GM21526 (cell line): ENCODE measurements at regions not wholly inside any gene's neighbourhood (a gene's known extent, or its start where the extent isn't known, plus 50 kb on each side); places are given as distances from the start of the nearest gene placed in this dataset.
"Not testable (repeated sequence)": the region's sequence is repeated elsewhere in the genome, so short reads cannot be mapped to it uniquely, and the experiment has no call there.

Source experiments
- ATAC-seq: cut with Tn5 transposase; IDR thresholded peaks from one replicate; pipeline ENCODE4 v1.9.1; 2021; ENCODE audit warnings: moderate library complexity; ENCODE audit not compliant: unreplicated experiment, low FRiP score

DNA sequence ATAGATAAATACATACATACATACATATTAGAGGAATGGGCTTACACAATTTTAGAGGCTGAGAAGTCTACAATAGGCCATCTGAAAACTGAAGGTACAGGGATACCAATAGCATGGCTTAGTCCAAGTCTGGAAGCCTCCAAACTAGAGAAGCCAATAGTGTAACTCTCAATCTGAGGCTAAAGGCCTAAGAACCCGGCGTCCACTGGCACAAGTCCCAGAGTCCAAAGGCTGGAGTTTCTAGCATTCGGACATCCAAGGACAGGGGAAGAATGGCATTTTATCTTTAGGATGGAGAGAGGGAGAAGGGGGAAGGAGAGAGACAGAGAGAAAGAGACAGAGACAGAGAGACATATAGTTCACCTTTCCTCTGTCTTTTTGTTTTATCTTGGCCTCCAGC lies 63.7 kb upstream of the SYT4 start:
- no peak for ATAC-seq

DNA sequence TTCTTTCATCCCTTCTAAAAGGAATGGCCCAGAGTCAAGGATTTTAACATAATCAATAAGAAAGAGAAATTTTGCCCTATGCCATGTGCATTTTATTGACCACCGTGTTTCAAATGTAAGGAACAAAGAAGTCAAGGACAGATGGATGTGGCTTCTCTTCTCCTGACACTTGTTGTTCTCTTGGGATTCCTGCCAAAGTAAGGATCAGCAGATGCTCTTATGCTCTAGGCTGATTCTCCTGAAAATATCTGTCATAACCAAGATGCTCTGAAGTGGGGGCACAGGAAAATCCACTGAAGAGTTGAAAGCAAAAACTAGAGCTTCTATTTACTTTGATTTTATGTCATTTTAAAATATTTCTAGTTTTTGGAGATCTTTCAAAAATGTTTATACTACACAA lies 72.9 kb upstream of the SYT4 start:
- ATAC-seq = no peak

DNA sequence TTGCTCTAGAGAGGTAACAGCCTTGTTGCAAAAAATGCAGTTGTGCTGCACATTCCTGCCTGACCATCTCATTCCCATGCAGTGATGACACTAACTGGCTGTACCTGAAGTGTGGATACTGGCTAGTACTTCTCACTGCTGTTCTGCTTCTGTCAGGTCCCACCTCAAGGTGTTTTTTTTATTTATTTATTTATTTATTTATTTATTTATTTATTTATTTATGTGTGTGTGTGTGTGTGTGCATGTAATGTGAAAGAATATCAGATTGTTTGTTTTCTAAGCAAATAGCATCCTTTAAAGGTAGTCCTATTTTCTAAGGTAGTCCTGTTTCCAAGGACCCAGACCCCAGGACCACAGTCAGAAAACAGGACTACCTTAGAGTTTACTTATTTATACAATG lies 87.2 kb upstream of the SYT4 start:
- ATAC-seq = no peak

DNA sequence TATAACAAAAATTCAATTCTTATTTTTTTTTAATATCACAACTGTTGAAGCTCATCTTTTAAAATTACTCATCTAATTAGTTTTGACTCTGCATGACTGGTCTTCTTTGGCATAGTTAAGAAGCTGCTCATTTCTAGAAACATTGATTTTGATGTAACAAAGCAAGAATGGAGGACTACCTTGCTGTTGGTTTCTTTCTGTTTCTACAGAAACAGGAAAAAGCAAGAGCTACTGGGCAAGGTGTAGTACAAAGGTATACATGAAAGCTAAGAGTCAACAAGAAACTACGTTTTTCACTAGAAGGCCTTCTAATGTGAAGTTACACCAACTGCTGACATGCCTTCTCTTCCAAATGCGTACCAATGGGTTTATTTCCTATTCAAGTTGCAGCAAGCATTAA lies 90.6 kb upstream of the SYT4 start:
- no peak for ATAC-seq

DNA sequence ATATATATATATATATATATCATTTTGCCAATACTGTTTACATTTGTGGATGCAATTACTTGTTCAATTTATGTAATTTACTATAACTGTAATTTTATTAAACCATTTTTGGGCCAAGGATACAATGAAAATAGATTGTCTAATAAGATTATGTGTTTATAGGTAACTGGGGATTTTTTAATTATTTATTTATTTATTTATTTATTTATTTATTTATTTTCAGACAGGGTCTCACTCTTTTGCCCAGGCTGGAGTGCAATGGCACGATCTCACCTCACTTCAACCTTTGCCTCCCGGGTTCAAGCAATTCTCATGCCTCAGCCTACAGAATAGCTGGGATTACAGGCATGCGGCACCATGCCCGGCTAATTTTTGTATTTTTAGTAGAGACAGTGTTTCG lies 92.0 kb upstream of the SYT4 start:
- ATAC-seq = not testable (repeated sequence)

DNA sequence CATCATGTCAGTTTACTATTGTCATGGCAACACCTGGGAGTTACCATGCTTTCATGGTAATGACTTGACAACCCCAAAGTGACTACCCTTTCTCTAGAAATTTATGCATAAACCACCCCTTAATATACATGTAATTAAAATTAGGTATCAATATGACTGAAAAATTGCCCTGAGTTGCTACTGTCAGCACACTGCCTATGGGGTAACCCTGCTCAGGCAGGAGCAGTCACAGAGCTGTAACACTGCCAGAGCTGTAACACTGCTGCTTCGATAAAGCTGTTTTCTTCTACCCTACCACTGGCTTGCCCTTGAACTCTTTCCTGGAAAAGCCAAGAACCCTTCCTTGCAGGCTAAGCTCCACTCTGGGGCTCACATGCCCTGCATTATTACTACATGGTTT lies 95.5 kb upstream of the SYT4 start:
- ATAC-seq = no peak

DNA sequence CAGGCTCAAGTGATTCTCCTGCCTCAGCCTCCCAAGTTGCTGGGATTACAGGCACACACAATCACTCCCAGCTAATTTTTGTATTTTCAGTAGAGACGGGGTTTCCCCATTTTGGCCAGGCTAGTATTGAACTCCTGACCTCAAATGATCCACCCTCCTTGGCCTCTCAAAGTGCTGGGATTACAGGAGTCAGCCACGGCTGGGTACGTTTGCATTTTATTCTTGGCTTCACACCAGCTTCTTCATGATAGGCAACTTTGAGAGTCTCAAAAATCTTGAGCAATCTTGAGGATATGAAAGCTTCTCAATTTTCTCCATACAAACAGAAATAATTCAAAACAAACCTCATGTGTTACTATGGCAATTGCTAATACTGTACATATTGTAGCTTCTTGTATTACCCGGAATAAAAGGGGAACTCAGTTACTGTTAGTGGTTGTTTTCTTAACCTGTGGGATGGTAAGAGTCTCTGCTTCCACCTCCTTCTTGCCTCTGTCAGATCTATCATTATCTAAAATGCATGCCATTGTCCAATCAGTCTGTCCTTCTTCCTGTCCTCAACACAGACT lies 102.9 kb upstream of the SYT4 start:
- no peak for ATAC-seq

DNA sequence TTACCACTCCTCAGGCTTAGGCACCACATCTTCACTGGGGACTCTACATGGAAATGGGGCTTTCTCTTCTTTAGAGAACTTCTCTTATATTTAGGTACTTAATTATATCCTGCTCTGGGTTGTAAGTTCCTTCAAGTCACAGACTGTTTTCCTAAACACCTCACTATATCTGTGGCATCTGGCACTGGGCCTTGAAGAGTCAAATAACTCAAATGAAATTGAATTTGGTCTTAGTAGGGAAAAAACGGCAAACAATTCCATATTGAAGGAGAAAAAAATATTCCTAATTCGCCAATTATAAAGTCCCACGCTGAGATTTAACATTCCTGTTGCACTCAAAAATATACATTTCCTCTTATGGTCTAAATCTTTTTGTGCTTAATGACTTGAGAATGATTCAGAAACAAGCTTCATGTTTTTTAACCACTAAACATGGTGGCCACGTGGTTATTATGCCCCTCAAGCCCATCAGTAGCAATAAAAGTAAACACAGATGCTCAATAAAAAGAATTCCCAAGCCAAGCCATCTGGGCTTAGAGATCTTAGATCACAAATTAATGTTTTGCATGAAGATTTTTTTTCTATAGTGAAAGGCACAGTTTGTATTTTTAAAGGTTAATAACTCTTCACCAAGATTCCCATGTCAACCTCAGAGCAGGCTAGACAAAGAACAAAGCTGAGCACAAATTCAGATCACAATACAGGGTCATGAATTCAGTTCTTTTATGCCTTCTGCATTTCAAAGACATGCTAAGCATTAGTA lies 105.5 kb upstream of the SYT4 start:
- ATAC-seq = no peak

DNA sequence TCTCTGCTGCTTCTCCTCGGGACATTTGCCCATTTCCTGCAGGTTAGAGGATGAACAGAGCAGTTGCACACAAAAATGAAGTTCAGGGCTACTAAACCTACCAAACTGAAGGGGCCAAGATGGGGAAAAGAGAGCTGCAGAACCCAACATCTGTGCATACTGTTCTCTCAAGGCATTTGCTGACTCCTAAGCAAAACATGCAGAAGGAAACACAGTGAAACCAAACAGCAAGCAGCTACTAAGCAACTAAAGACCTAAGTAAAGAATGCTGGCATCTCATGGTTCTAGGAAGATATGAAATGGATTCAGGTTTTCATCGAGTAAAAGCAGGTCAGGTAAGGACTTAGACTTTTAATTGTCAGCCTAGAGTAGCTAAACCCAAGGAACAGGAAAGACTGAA lies 111.9 kb upstream of the SYT4 start:
- ATAC-seq = no peak

DNA sequence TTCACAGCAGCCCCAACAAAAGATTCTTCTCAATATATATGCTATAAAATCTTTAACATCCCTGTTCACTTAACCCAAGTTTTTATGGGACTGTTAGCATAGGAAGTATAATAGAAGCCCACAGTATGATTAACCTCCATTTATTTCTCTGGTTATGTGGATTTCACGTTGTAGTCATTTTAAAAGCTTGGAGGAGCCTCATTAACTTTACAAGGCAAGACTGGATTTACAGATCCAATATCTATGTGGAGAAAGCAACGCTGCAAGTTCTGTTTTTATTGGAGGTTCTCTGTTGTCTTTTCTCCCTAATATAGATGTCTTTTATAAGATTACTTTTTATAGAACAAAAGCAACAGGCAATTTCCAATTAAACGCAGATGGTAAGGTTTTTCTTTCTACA lies 114.9 kb upstream of the SYT4 start:
- no peak for ATAC-seq

DNA sequence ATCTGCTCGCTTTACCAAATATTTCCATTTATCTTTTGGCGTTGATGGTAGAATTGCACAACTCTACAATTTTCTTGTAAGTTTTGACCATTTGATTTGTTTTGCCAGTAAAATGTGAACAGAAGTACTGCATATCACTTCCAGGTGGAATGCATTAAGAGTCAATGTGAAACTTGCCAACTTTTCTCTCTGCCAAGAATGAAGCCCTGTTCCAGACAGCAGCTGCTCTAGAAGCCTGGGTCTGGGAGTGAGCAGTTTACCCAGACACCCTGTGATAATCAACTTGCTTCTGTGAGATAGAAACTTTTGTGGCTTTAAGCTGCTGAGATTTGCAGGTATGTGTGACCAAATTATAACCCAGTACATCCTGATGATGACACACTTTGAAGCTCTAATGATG lies 115.9 kb upstream of the SYT4 start:
- no peak for ATAC-seq

DNA sequence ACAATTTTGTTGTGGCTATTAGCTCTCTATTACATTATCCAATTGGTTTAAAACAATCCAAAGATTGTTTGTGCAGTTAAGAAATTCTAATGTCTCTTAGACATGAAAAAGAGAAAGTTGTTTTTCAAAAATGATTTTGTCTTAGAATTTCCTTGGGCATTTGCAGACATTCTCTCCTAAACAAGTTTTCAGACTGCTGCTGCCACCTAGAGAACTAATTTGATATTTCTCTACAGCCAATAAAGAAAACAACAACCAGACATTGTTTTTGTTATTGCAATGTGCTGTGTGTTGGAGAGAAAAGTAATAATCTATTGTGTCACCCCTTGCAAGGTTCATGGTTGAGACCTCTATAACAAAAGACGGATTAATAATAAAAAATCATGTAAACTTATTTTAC lies 119.0 kb upstream of the SYT4 start:
- no peak for ATAC-seq

DNA sequence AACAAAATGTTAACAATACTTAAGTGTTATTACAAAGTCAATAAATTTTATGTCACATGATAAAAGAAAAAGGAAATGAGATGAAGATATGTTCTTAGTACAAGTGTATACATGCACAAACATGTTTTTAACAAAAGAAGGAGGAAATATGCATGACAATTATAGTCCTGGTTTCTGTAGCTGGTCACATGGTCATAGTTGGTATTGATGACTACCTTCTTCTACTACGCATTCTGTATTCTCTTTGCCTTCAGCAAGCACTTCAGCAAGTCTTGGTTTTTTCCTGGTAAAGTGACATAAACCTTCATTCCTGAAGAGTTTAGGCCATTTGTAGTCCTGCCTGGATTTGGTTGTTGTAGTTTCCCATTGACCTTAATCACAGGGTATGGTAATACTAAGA lies 121.3 kb upstream of the SYT4 start:
- no peak for ATAC-seq

DNA sequence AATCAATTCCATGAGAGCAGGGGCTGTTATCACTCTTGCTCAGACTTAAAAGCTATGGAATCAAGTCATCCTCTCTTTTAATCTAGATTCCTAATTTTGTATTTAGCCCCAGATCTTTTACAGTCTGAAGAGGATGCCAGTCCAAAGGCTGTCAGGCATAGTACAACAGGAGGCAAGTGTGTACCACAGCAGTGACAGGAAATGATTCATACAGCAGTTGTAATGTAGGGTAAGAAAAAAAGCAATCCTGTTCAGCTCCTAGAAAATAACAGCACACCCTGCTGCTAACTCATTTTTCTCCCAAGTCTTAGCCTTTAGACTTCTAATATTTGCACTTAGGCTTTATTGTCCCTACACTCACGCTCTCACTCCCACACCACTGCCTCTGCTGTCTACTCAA lies 127.8 kb upstream of the SYT4 start:
- no peak for ATAC-seq

DNA sequence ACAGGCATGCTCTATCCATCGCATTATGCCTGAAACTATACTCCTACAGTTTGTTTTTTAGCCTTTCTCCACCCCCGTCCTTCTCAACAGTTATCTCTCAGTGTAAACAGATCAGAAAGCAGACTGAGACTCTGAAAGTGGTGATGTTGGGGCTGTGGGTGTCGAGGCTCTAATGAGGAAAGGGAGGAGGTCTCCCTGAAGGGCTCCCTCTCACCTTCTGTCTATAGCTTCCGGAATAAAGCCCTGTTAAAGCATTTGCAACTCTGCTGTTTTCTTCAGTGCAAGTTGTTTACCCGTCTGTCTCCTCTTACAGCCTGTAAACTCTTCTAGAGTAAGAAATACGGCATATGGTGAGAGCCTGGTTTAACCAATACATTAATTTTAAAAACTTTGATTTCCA lies 136.7 kb upstream of the SYT4 start:
- ATAC-seq = no peak

DNA sequence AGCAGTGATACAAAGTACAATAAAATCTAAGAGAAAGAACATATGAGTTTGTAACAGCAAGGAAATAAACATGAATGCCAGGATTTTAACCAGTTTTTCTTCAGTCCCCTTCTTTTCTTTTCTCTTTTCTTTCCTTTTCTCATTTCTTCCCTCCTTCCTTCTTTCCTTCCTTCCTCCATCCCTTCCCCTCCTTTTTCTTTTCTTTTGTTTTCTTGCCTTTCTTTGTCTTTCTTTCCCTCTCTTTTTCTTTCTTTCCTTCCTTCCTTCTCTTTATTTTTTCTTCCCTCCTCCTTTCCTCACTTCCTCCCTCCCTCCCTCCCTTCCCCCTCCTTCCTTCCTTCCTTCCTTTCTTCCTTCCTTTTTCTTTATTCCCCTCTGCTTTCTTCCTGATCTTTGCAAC lies 142.8 kb upstream of the SYT4 start:
- ATAC-seq = no peak

DNA sequence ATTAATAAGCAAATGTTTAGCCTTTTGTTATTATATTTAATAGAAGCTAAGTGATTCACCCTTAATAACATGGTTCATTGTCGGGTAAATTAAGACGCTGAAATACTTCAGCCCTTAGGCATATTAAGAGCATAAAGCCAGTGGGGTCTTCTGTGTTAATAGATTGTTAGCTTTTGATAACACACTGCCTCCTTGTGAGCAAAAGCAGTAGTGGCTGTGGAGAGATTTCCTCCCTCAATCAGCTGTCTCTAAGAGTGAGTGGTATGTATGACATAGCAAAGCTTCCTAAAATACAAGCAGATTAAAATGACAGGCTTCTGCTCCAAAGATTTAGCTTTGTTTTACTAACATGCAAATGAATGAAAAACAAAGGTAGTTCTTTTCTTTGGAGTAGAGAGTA lies 143.7 kb upstream of the SYT4 start:
- ATAC-seq = no peak

DNA sequence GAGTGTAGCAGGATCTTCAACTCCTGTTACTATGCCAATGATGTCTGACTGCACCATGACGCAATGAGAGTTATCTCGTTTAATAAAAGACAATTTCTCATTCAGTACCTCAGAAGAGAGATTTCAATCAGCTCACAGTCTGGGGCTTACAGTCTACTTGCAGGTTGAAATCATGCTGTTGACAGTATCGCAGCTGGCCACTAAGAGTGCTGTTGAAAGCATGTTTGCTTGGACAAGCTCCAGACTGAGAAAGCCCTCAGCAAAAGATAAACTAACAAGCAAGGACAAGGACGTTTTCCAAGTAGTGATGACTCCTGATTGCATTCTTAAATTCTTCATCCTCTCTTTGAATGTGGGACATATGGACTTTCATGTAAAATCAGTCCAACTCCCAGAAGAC lies 145.2 kb upstream of the SYT4 start:
- ATAC-seq = no peak

DNA sequence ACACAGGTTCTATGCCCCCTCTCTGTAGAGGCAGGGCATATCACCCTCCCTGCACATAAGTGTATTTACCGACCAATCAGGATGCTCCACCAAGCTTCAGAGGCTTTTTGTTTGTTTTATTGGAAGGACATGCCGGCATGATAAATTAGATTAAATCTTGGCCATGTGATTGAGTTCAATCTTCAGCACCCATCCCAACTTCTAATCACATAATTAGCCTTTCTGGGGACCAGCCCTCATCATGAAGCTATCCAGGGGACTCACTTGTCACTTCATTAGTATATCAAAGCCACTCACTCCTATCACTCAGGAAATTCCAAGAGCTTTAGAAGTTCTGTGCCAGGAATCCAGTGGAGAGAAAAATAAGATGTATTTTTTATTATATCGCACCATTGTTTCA lies 158.6 kb upstream of the SYT4 start:
- ATAC-seq = no peak

DNA sequence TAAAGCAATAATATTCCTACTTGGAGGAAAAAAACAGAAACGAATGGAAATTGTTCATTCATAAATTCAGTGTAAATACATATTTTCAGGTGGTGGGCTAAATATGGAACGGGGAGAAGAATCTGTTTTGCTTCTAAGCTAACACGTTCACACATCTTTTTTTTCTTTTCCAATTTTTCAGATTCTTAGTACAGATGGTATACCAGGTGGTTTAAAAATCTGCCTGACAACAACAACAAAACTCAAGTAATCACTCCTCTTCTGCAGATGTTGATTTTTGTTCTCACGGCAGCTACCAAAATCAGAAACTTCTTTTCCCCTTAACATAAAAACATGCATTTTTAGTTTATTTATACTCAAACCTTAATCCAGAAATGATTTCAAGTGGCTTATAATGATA lies 164.8 kb upstream of the SYT4 start:
- no peak for ATAC-seq

DNA sequence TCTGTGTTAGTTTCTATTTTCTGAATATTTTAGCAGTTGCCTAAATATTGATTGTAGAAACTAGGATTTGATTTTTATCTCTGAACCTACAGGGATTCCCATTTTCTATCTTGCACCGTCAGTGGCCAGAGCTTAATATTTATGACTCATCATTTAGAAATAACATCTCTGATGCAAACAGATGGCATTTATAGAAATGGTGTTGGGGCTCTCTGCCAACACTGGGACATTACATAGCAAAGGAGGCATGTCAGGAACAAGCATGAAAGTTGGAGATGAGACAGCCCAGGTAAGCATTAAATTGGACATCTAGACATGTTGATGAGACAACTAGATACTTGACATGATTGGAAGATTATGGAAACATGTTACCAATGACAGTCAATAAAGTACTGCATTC lies 165.3 kb upstream of the SYT4 start:
- no peak for ATAC-seq

DNA sequence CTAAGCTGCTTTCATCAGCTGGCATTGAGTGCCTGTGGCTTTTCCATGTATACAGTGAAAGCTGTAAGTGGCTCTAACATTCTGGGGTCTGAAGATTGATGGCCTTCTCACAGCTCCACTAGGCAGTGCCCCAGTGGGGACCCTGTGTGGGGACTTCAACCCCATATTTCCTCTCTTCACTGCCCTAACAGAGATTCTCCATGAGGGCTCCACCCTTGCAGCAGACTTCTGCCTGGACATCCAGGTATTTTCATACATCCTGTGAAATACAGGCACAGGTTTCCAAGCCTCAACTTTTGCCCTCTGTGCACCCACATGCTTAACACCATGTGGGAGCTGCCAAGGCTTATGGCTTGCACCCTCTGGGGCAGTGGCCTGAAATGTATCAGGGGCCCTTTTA lies 188.2 kb upstream of the SYT4 start:
- ATAC-seq = no peak

DNA sequence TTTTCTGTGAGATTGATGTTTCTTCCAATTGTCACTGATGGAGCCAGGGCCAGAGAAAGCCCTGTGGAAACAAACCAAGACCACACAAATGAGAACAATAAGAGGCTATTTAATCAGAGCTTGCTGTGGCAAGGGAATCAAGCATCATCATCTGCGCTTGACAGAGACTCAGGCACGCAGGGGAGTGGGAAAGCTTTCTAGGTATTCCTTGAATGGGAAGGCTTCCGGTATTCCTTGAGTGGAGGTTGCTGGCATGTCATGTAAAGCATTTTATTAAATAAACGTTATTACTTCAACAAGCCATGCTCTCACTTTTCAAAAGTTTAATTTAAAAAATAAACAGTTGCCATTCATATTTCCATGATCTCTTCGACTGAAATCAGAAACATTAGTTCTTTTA lies 194.6 kb upstream of the SYT4 start:
- ATAC-seq = no peak
